ENCODE measurements at regions not wholly inside any gene's neighbourhood (a gene's known extent, or its start where the extent isn't known, plus 50 kb on each side); places are given as distances from the start of the nearest gene placed in this dataset.
"Not testable (repeated sequence)": the region's sequence is repeated elsewhere in the genome, so short reads cannot be mapped to it uniquely, and the experiment has no call there.

- in situ Hi-C loops (cut with MboI; ENCODE audit: low pct_unique_long_range_greater_than_20kb, low sequenced_read_pairs, unreplicated experiment): no loop called here
Observed at GRCh38 chr13:100957741-100958140, 283.1 kb upstream of the TMTC4 start.

GRCh38 chr13:100954430-100955305, 280.1 kb upstream of the TMTC4 start:
- TF ChIP-seq CTCF (IDR thresholded peaks at IDR 0.05; ENCODE audit: extremely low read depth, insufficient read depth, missing control alignments): no peak
- in situ Hi-C loops (cut with MboI; ENCODE audit: low pct_unique_long_range_greater_than_20kb, low sequenced_read_pairs, unreplicated experiment): no loop called here
- DNase-seq (ENCODE audit: low spot score): no peak

More at GRCh38 chr13:100957741-100958140, 283.1 kb upstream of the TMTC4 start:
- DNase-seq (ENCODE audit: low spot score): no peak
- no peak for TF ChIP-seq CTCF (IDR thresholded peaks at IDR 0.05; ENCODE audit: extremely low read depth, insufficient read depth, missing control alignments)

GRCh38 chr13:100951016-100951415, 276.4 kb upstream of the TMTC4 start:
- in situ Hi-C loops (cut with MboI; ENCODE audit: low pct_unique_long_range_greater_than_20kb, low sequenced_read_pairs, unreplicated experiment): no loop called here
- no peak for TF ChIP-seq CTCF (IDR thresholded peaks at IDR 0.05; ENCODE audit: extremely low read depth, insufficient read depth, missing control alignments)
- DNase-seq (ENCODE audit: low spot score): no peak

DNA sequence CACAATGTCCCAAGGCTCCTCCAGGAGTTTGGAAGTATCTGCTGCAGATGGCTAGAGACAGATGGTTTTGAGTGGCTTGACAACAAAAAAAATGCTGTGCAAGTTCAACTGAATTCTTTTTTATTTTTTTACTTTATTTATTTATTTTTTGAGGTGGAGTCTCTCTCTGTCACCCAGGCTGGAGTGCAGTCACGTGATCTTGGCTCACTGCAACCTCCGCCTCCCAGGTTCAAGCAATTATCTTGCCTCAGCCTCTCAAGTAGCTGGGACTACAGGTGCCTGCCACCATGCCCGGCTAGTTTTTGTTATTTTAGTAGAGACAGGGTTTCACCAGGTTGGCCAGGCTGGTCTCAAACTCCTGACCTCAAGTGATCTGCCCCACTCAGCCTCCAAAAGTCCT, 274.3 kb upstream of the TMTC4 start:
- in situ Hi-C loops (cut with MboI; ENCODE audit: low pct_unique_long_range_greater_than_20kb, low sequenced_read_pairs, unreplicated experiment); DNase-seq (ENCODE audit: low spot score): not testable (repeated sequence)

DNA sequence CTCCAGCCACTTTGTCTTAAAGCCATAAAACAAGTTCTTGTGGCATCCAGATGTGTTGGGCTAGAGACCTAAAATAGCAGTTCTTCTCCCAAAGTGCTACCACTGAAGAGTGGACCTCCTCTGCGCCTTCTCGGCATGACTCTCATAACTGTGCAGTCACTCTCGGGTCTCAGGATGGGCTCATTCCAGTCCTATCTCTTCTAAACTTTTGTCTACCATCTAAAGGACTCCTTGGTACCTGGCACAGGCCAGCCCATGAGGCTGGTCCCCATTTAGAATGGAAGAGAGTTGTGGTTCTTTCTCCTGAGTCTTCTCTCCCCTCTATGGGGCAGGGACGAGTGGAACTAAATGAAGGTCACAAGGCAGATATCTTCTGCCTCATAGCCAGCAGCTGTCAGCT, 272.0 kb upstream of the TMTC4 start:
- no peak for DNase-seq (ENCODE audit: low spot score)
- in situ Hi-C loops (cut with MboI; ENCODE audit: low pct_unique_long_range_greater_than_20kb, low sequenced_read_pairs, unreplicated experiment): no loop called here
- no peak for TF ChIP-seq CTCF (IDR thresholded peaks at IDR 0.05; ENCODE audit: extremely low read depth, insufficient read depth, missing control alignments)

DNA sequence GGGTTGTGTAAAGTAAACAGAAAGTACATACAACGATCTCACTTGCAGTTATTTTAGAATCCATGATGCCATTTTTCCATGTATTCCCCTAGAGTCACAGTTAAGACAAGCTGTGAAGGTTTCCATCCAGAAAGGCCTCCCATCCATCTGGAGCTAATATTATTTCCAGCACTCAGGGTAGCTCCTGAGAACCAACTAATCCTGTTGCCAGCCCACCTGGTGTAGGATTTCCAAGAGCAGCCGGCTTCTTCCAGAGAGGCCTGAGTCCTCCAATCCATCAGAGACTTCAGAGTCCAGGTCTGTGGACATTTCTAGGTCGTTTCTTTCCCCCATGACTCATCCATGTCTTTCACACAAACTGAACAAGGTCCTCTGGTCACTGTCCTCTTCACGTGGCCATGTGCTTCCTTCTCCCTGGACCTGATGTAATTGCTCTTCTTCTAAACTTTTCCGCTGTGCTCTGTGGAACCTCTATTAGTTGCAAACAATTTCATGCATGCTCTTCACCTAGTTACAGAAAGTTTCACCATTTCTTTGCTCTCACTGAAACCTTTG, 270.3 kb upstream of the TMTC4 start:
- no peak for TF ChIP-seq CTCF (IDR thresholded peaks at IDR 0.05; ENCODE audit: extremely low read depth, insufficient read depth, missing control alignments)
- no peak for DNase-seq (ENCODE audit: low spot score)
- in situ Hi-C loops (cut with MboI; ENCODE audit: low pct_unique_long_range_greater_than_20kb, low sequenced_read_pairs, unreplicated experiment): no loop called here

- in situ Hi-C loops (cut with MboI; ENCODE audit: low pct_unique_long_range_greater_than_20kb, low sequenced_read_pairs, unreplicated experiment): no loop called here
- DNase-seq (ENCODE audit: low spot score): no peak
- no peak for TF ChIP-seq CTCF (IDR thresholded peaks at IDR 0.05; ENCODE audit: extremely low read depth, insufficient read depth, missing control alignments)
Observed at GRCh38 chr13:100942742-100943141, 268.1 kb upstream of the TMTC4 start.

All from GM13977 (cell line).